Neural cell (in vitro differentiated cells): ENCODE measurements at regions not wholly inside any gene's neighbourhood (a gene's known extent, or its start where the extent isn't known, plus 50 kb on each side); places are given as distances from the start of the nearest gene placed in this dataset.

Experiments
- H2AFZ ChIP-seq: fragments of 200-600, 300-800 bp; sonication (generic), shearing (Covaris generic); 2 replicates; pipeline ENCODE4 v1.6.0; 2014; ENCODE audit warnings: low read depth, mild to moderate bottlenecking, antibody characterized with exemption, low read length, moderate library complexity
- H3F3A ChIP-seq: fragments of 200-600 bp; shearing (Covaris generic); 2 replicates; pipeline ENCODE4 v1.6.1; 2016; ENCODE audit warnings: mild to moderate bottlenecking, moderate library complexity, mixed read lengths, antibody characterized with exemption, low read length; ENCODE audit not compliant: insufficient read depth, poor library complexity, severe bottlenecking
- H3K27ac ChIP-seq: fragments of 200-600, 300-800 bp; sonication (generic), shearing (Covaris generic); 2 replicates; pipeline ENCODE4 v1.5.1; 2014; ENCODE audit warnings: mild to moderate bottlenecking, low read length, moderate library complexity
- H3K27me3 ChIP-seq: fragments of 300-800, 200-600 bp; sonication (generic), shearing (Covaris generic); 2 replicates; pipeline ENCODE4 v1.6.0; 2014; ENCODE audit warnings: mild to moderate bottlenecking, low read depth, low read length, moderate library complexity; ENCODE audit not compliant: insufficient read depth
- H3K36me3 ChIP-seq: fragments of 300-800, 200-600 bp; sonication (generic), shearing (Covaris generic); 2 replicates; pipeline ENCODE4 v1.5.1; 2014; ENCODE audit warnings: mild to moderate bottlenecking, antibody characterized with exemption, low read length, moderate library complexity; ENCODE audit not compliant: insufficient read depth
- H3K4me2 ChIP-seq: fragments of 300-800, 200-600 bp; sonication (generic), shearing (Covaris generic); 2 replicates; pipeline ENCODE4 v1.6.0; 2014; ENCODE audit warnings: mild to moderate bottlenecking, low read length
- H3K4me3 ChIP-seq: fragments of 300-800, 200-600 bp; sonication (generic), shearing (Covaris generic); 2 replicates; pipeline ENCODE4 v1.5.1; 2014; ENCODE audit warnings: mild to moderate bottlenecking, low read length, moderate library complexity
- H3K79me2 ChIP-seq: fragments of 200-600 bp; shearing (Covaris generic); replicated peaks from 2 replicates; pipeline ENCODE4 v1.6.0; 2014; ENCODE audit warnings: mild to moderate bottlenecking, low read length, moderate library complexity; ENCODE audit not compliant: insufficient read depth
- H3K9ac ChIP-seq: fragments of 300-800, 200-600 bp; sonication (generic), shearing (Covaris generic); 2 replicates; pipeline ENCODE4 v1.6.1; 2016; ENCODE audit warnings: mild to moderate bottlenecking, low read length, mixed read lengths
- H3K9me2 ChIP-seq: fragments of 200-600 bp; shearing (Covaris generic); 2 replicates; pipeline ENCODE4 v1.6.1; 2016; ENCODE audit warnings: mild to moderate bottlenecking, low read length, mixed read lengths; ENCODE audit not compliant: insufficient read depth
- H3K9me3 ChIP-seq: fragments of 200-600, 300-800 bp; sonication (generic), shearing (Covaris generic); 2 replicates; pipeline ENCODE4 v1.6.1; 2016; ENCODE audit warnings: mild to moderate bottlenecking, mixed run types, low read length, moderate library complexity, mixed read lengths
- H4K20me1 ChIP-seq: fragments of 200-600 bp; shearing (Covaris generic); 2 replicates; pipeline ENCODE4 v1.6.1; 2016; ENCODE audit warnings: mild to moderate bottlenecking, mixed run types; ENCODE audit not compliant: insufficient read depth
- CTCF ChIP-seq: fragments of 450-650 bp; IDR thresholded peaks from 2 replicates; pipeline ENCODE4 v1.5.1; 2014; ENCODE audit warnings: antibody characterized with exemption, mild to moderate bottlenecking, moderate library complexity; ENCODE audit not compliant: poor library complexity, severe bottlenecking
- EP300 ChIP-seq: fragments of 450-650 bp; conservative IDR thresholded peaks from 2 replicates; pipeline ENCODE4 v1.6.1; 2014; ENCODE audit warnings: antibody characterized with exemption, mild to moderate bottlenecking, moderate library complexity; ENCODE audit not compliant: poor library complexity, severe bottlenecking
- EZH2 ChIP-seq: fragments of 200-600, 300-800 bp; shearing (Covaris generic), sonication (generic); IDR thresholded peaks from 2 replicates; pipeline ENCODE4 v1.6.1; 2014; ENCODE audit warnings: antibody characterized with exemption, low read length, borderline replicate concordance, mild to moderate bottlenecking; ENCODE audit not compliant: insufficient read depth, poor library complexity, severe bottlenecking
- MXI1 ChIP-seq: fragments of 450-650 bp; conservative IDR thresholded peaks from 2 replicates; pipeline ENCODE4 v1.6.1; 2014; ENCODE audit warnings: antibody characterized with exemption, mild to moderate bottlenecking; ENCODE audit not compliant: poor library complexity, severe bottlenecking
- POLR2AphosphoS5 ChIP-seq: IDR thresholded peaks from 2 replicates; pipeline ENCODE4 v1.6.1; 2012
- RAD21 ChIP-seq: fragments of 450-650 bp; conservative IDR thresholded peaks from 2 replicates; pipeline ENCODE4 v1.6.1; 2014; ENCODE audit warnings: antibody characterized with exemption, mild to moderate bottlenecking, moderate library complexity
- REST ChIP-seq: IDR thresholded peaks from 2 replicates; pipeline ENCODE4 v1.6.1; 2012; ENCODE audit warnings: borderline replicate concordance
- SMC3 ChIP-seq: fragments of 450-650 bp; conservative IDR thresholded peaks from 2 replicates; pipeline ENCODE4 v1.6.1; 2014; ENCODE audit warnings: antibody characterized with exemption, mild to moderate bottlenecking, moderate library complexity; ENCODE audit not compliant: poor library complexity
- TAF1 ChIP-seq: IDR thresholded peaks from 2 replicates; pipeline ENCODE4 v1.6.1; 2012; ENCODE audit warnings: low read depth

GRCh38 chr4:63632858-63633257, 776.4 kb downstream of the TECRL start:
- TF ChIP-seq POLR2AphosphoS5 (peak; percentile 71), TAF1 (no peak), EP300 (peak; percentile 94), CTCF (no peak), MXI1 (no peak), RAD21 (no peak)
- no peaks in the 10 kb centered on the region for H3K79me2 ChIP-seq
- H3K9me3 ChIP-seq: no peaks in the 10 kb centered on the region
- H3K9ac ChIP-seq: no peak overlapping the region
- no peaks in the 10 kb centered on the region for H3F3A ChIP-seq
- no peaks in the 10 kb centered on the region for H3K9me2 ChIP-seq
- no peak overlapping the region for H3K4me2 ChIP-seq
- no peak overlapping the region for H2AFZ ChIP-seq
- no peak overlapping the region for H3K4me3 ChIP-seq
- H3K36me3 ChIP-seq: no peaks in the 10 kb centered on the region
- no peak overlapping the region for H3K27ac ChIP-seq
- no peaks in the 10 kb centered on the region for H4K20me1 ChIP-seq
- no peaks in the 10 kb centered on the region for H3K27me3 ChIP-seq

GRCh38 chr4:63620271-63620670, 789.0 kb downstream of the TECRL start:
- Histone ChIP-seq H3K36me3 (no peaks in the 10 kb centered on the region), H3K4me3 (no peak overlapping the region), H3K9me3 (no peaks in the 10 kb centered on the region), H2AFZ (no peak overlapping the region), H4K20me1 (no peaks in the 10 kb centered on the region), H3F3A (no peaks in the 10 kb centered on the region), H3K4me2 (no peak overlapping the region), H3K79me2 (no peaks in the 10 kb centered on the region), H3K27me3 (no peaks in the 10 kb centered on the region), H3K27ac (no peak overlapping the region), H3K9ac (no peak overlapping the region), H3K9me2 (no peaks in the 10 kb centered on the region)
- no peak for TF ChIP-seq EP300
- TF ChIP-seq MXI1: no peak
- TF ChIP-seq RAD21: no peak
- TF ChIP-seq TAF1: no peak
- TF ChIP-seq SMC3: no peak
- no peak for TF ChIP-seq EZH2
- no peak for TF ChIP-seq CTCF
- TF ChIP-seq POLR2AphosphoS5: no peak
- no peak for TF ChIP-seq REST
